GM23338 (cell line): ENCODE measurements at regions not wholly inside any gene's neighbourhood (a gene's known extent, or its start where the extent isn't known, plus 50 kb on each side); places are given as distances from the start of the nearest gene placed in this dataset.

Source experiments
- CREB1 ChIP-seq: fragments of 250-450 bp; sonication (Bioruptor Pico); IDR thresholded peaks from 2 replicates; pipeline ENCODE4 v1.5.0; 2020; ENCODE audit warnings: low read depth, mild to moderate bottlenecking, moderate library complexity
- CTCF ChIP-seq, 2 experiments: fragments of 200-600 bp in 1 of 2; sonication (generic) in 1 of 2; conservative IDR thresholded peaks; 2 replicates each; pipeline versions ENCODE4 v1.5.1 to v1.6.1; 2016 to 2017; ENCODE audit warnings: antibody characterized with exemption in 2 of 2, low read depth in 2 of 2, mild to moderate bottlenecking in 2 of 2, moderate library complexity in 1 of 2
- EZH2 ChIP-seq: fragments of 200-600 bp; sonication (generic); IDR thresholded peaks from one replicate; pipeline ENCODE4 v1.8.0; 2017; ENCODE audit warnings: antibody characterized with exemption, mild to moderate bottlenecking, low read depth; ENCODE audit not compliant: unreplicated experiment
- JUNB ChIP-seq: IDR thresholded peaks from one replicate; pipeline ENCODE4 v1.6.1; 2016; ENCODE audit warnings: antibody characterized with exemption; ENCODE audit not compliant: unreplicated experiment
- POLR2AphosphoS5 ChIP-seq: IDR thresholded peaks from 2 replicates; pipeline ENCODE4 v1.6.1; 2016; ENCODE audit warnings: antibody characterized with exemption, low read depth

- TF ChIP-seq CREB1 (CRISPR knock-in tag) (no peak), JUNB (no peak), POLR2AphosphoS5 (no peak), CTCF (conservative IDR thresholded peaks at IDR 0.05; ENCODE audit: low read depth in 2 of 2) (no peak), EZH2 (no peak)
Measured at GRCh38 chr18:67354692-67355091, 161.8 kb downstream of the DSEL start.
